Adrenal gland (tissue), 5 donors: ENCODE measurements at regions not wholly inside any gene's neighbourhood (a gene's known extent, or its start where the extent isn't known, plus 50 kb on each side); places are given as distances from the start of the nearest gene placed in this dataset.
"Not testable (repeated sequence)": the region's sequence is repeated elsewhere in the genome, so short reads cannot be mapped to it uniquely, and the experiment has no call there.

Experiments
- CTCF ChIP-seq, 6 experiments: fragments of 450-650 bp in 4 of 6; fragments of 200-600 bp in 2 of 6; sonication (generic) in 1 of 6; IDR thresholded peaks; 1 replicate in 5 of 6; 2 replicates in 1 of 6; pipeline versions ENCODE4 v1.5.1 to v1.8.0; 2016 to 2021; ENCODE audit warnings: antibody characterized with exemption in 6 of 6, mild to moderate bottlenecking in 2 of 6, moderate library complexity in 1 of 6
- POLR2A ChIP-seq, 2 donors: fragments of 450-650 bp; IDR thresholded peaks; one replicate each; pipeline ENCODE4 v1.6.1; 2017; ENCODE audit warnings: antibody characterized with exemption in 2 of 2, mild to moderate bottlenecking in 2 of 2, moderate library complexity in 1 of 2
- donor health status: DM: no; HTN: no; CAD: no.

- not testable (repeated sequence) for TF ChIP-seq POLR2A, CTCF (IDR thresholded peaks at IDR 0.05)
These were observed 193.3 kb upstream of the SULF2 start for GRCh38 chr20:47978428-47979120.
